Pancreas (tissue), 10 donors: ENCODE measurements at regions not wholly inside any gene's neighbourhood (a gene's known extent, or its start where the extent isn't known, plus 50 kb on each side); places are given as distances from the start of the nearest gene placed in this dataset.

ENCODE experiments used
- ATAC-seq, 4 donors: fragments of 200-7000 bp; cut with Tn5 transposase; one replicate each; pipeline versions ENCODE4 v1.8.0 to v1.9.1; 2020; ENCODE audit warnings: mild to moderate bottlenecking in 4 of 4, moderate library complexity in 4 of 4
- DNase-seq, 6 donors: peaks; one replicate each; pipeline ENCODE4 v3.0.0-alpha.2; 2020
- FAIRE-seq: peaks from 2 replicates; lab custom pipeline; 2012; peaks lifted over from hg19 to GRCh38; lab: Jason Lieb, UNC
- H3K27ac ChIP-seq, 4 donors: fragments of 200-600 bp; sonication (generic); 1 replicate in 3 of 4; 2 replicates in 1 of 4; pipeline versions ENCODE4 v1.5.0 to v1.8.0; 2020
- H3K27me3 ChIP-seq, 4 donors: fragments of 200-600 bp; one replicate each; pipeline ENCODE4 v1.8.0; 2021
- H3K36me3 ChIP-seq, 3 donors: fragments of 200-600 bp; sonication (generic) in 1 of 3; one replicate each; pipeline versions ENCODE4 v1.5.0 to v1.8.0; 2020 to 2021
- H3K4me1 ChIP-seq, 3 donors: fragments of 200-600 bp; one replicate each; pipeline ENCODE4 v1.8.0; 2021
- H3K4me3 ChIP-seq, 4 donors: fragments of 200-600 bp; sonication (generic) in 2 of 4; one replicate each; pipeline versions ENCODE4 v1.5.0 to v1.8.0; 2020 to 2021
- H3K9me3 ChIP-seq, 4 donors: fragments of 200-600 bp; one replicate each; pipeline ENCODE4 v1.8.0; 2021
- WGBS, 2 donors: extraction: QIAGEN DNeasy Blood & Tissue Kit; methylation state at CpG; one replicate each; pipeline ENCODE4 v1.1.7; 2013; 5-methylcytosine and 5-hydroxymethylcytosine counted together
- intact Hi-C, 3 donors: fragments of 100-400 bp; cut with DNase I; formaldehyde crosslinking; loops; one replicate each; pipeline versions ENCODE4 v1.11.1 to v1.14.2; 2022
- TF ChIP-seq, protein P1 (sequence below), 4 donors: fragments of 200-600 bp; sonication (generic) in 3 of 4; IDR thresholded peaks; one replicate each; pipeline versions ENCODE4 v1.5.0 to v1.8.0; 2021; ENCODE audit warnings: antibody characterized with exemption in 4 of 4
- donor health status: healthy with polysubstance abuse.
- donor health status: DM: no; HTN: no; CAD: no; lungs with moderate emphysema.
- donor health status: DM: no; HTN: no; CAD: no.
- donor health status: control.
- donor health status: control.
- donor health status: Bipolar disorder and iron deficiency.
- donor health status: DM: yes; HTN: yes; CAD: no.
- donor health status: DM: no; HTN: no; CAD: no.
- donor health status: DM: no; HTN: no; CAD: no.
- donor health status: DM: yes; HTN: yes; CAD: no.

DNA sequence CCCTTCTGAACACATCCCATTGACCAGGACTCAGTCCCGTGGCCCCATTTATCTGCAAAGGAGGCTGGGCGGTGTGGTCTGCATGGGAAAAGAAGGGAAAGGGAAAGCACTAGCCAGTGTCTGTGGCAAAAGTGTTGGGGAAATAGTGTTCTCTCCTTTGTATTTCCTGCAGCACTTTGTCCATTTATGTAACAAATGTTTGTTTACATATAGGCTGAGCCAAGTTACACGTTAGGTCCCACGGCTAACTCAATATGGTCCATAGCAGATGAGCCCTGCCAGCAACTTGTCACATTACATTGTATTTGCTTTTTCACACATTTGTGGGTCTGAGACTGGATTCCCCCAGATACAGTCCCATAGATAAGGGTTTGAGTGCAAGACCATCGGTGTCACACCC is 260.5 kb downstream of the MSX2 start:
- WGBS, 2 donors = 60 to 70% methylated on average over 5 of the region's 5 CpGs
- Histone ChIP-seq H3K9me3 (no peaks in the 10 kb centered on the region), H3K27me3 (no peaks in the 10 kb centered on the region), H3K27ac (no peak overlapping the region), H3K36me3 (no peaks in the 10 kb centered on the region), H3K4me1 (no peaks in the 10 kb centered on the region), H3K4me3 (no peak overlapping the region)
- DNase-seq = no peak
- ATAC-seq = no peak
- FAIRE-seq = no peak
- TF ChIP-seq, protein P1, sequence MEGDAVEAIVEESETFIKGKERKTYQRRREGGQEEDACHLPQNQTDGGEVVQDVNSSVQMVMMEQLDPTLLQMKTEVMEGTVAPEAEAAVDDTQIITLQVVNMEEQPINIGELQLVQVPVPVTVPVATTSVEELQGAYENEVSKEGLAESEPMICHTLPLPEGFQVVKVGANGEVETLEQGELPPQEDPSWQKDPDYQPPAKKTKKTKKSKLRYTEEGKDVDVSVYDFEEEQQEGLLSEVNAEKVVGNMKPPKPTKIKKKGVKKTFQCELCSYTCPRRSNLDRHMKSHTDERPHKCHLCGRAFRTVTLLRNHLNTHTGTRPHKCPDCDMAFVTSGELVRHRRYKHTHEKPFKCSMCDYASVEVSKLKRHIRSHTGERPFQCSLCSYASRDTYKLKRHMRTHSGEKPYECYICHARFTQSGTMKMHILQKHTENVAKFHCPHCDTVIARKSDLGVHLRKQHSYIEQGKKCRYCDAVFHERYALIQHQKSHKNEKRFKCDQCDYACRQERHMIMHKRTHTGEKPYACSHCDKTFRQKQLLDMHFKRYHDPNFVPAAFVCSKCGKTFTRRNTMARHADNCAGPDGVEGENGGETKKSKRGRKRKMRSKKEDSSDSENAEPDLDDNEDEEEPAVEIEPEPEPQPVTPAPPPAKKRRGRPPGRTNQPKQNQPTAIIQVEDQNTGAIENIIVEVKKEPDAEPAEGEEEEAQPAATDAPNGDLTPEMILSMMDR (IDR thresholded peaks at IDR 0.05) = no peak
- intact Hi-C loops = no loop called here

DNA sequence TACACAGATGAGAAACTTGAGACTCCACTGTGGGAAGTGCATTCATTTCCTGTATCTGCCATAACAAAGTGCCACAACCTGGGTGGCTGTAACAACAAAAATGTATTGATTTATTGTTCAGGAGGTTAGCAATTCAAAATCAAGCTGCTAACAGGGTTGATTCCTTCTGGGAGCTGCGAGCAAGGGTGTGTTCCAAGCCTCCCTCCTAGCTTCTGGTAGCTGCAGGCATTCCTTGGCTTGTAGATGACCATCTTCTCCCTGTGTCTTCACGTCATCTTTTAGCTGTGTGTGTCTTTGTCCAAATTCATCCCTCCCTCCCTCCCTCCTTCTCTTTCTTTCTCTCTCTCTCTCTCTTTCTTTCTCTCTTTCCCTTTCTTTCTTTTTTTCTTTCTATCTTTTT is 258.1 kb downstream of the MSX2 start:
- TF ChIP-seq, protein P1 (IDR thresholded peaks at IDR 0.05) = no peak
- FAIRE-seq = no peak
- WGBS, 2 donors = 62 to 71% methylated on average over 2 of the region's 2 CpGs

DNA sequence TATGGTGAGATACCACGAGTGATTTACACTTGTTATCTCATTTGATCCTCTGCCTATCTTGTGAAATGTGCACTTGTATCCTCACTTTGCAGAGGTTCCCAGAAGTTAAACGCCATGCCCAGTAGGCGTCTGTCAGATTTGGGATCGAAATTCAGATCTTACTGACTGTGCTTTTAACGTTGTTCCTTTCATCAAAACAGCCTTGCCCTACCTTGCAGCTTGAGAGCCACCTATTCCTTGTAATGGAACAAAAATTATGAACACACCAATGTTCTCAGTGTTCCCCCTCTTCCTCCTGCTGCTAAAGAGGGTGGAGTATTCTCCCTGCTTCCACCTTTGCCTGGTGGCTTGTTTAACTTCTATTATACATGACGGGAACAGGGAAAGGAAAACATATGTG is 257.0 kb downstream of the MSX2 start:
- intact Hi-C loops = no loop called here
- Histone ChIP-seq H3K9me3 (no peaks in the 10 kb centered on the region), H3K36me3 (no peaks in the 10 kb centered on the region), H3K4me1 (no peaks in the 10 kb centered on the region), H3K4me3 (no peak overlapping the region), H3K27me3 (no peaks in the 10 kb centered on the region), H3K27ac (no peak overlapping the region)
- 22 to 23% methylated on average over 6 of the region's 6 CpGs for WGBS, 2 donors
- ATAC-seq (no peak), FAIRE-seq (no peak), DNase-seq (no peak)
- TF ChIP-seq, protein P1 (IDR thresholded peaks at IDR 0.05) = no peak

More for the DNA sequence above, 258.1 kb downstream of the MSX2 start:
- H3K4me1 ChIP-seq = no peaks in the 10 kb centered on the region
- no peak overlapping the region for H3K4me3 ChIP-seq
- no peaks in the 10 kb centered on the region for H3K27me3 ChIP-seq
- no peak for ATAC-seq
- intact Hi-C loops = no loop called here
- DNase-seq = no peak
- no peak overlapping the region for H3K27ac ChIP-seq
- H3K36me3 ChIP-seq = no peaks in the 10 kb centered on the region
- no peaks in the 10 kb centered on the region for H3K9me3 ChIP-seq

DNA sequence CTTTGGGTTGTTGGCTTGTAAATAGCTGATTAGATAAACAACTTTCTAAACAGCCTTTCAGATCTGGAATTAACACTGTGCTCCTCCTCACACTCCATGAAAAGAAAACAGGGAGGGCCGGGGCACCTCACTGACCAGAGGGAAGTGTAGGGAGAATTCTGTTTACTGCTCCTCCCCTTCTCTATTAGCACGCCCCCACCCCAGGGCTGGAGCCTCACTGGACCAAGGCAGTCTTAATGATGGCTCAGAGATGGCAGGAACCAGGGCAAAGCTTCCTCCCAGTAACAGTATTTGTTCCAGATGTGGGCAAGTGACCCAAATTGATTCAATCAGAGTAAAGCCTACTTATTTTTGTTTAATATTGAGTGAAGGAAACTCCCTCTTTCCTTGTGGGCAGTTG is 256.6 kb downstream of the MSX2 start:
- H3K9me3 ChIP-seq = no peaks in the 10 kb centered on the region
- FAIRE-seq (no peak), ATAC-seq (no peak), DNase-seq (no peak)
- TF ChIP-seq, protein P1 (IDR thresholded peaks at IDR 0.05) = no peak
- H3K27me3 ChIP-seq = no peaks in the 10 kb centered on the region
- no peaks in the 10 kb centered on the region for H3K36me3 ChIP-seq
- H3K27ac ChIP-seq = no peak overlapping the region
- H3K4me3 ChIP-seq = no peak overlapping the region
- 80 to 88% methylated on average over 2 of the region's 2 CpGs for WGBS, 2 donors
- H3K4me1 ChIP-seq = no peaks in the 10 kb centered on the region
- intact Hi-C loops = no loop called here

DNA sequence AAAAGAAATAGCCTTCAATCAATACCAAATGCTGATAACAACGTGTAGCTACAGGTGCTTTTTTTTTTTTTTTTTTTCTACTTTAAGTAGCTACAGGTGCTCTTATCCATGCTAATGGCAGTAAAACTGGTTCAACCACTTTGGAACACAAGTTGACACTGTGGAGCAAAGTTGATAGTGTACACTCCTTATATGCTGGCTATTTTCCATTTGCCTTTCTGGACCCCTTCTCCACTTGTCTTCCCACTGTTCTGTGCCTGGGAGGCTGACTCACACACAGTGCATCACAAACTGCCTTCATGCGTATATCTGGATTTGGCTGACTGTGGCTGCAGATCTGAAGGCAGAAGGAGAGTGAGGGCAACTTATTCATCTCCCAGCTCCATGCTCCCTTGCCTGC is 247.9 kb downstream of the MSX2 start:
- WGBS, 2 donors = 11 to 14% methylated on average over 2 of the region's 2 CpGs
- peak in 4 of 6 donors; percentile 39 to 53 (median 48) for DNase-seq
- TF ChIP-seq, protein P1 (IDR thresholded peaks at IDR 0.05) = no peak
- Histone ChIP-seq H3K27me3 (no peaks in the 10 kb centered on the region), H3K27ac (no peak overlapping the region), H3K36me3 (no peaks in the 10 kb centered on the region), H3K9me3 (no peaks in the 10 kb centered on the region), H3K4me3 (no peak overlapping the region), H3K4me1 (peaks cover 6 to 20% (median 9%) of the 10 kb centered on the region in 3 donors)
- no peak for FAIRE-seq
- peak; percentile 94 to 98 (median 96) for ATAC-seq
- intact Hi-C loops = no loop called here
